ENCODE measurements at regions not wholly inside any gene's neighbourhood (a gene's known extent, or its start where the extent isn't known, plus 50 kb on each side); places are given as distances from the start of the nearest gene placed in this dataset.

DNA sequence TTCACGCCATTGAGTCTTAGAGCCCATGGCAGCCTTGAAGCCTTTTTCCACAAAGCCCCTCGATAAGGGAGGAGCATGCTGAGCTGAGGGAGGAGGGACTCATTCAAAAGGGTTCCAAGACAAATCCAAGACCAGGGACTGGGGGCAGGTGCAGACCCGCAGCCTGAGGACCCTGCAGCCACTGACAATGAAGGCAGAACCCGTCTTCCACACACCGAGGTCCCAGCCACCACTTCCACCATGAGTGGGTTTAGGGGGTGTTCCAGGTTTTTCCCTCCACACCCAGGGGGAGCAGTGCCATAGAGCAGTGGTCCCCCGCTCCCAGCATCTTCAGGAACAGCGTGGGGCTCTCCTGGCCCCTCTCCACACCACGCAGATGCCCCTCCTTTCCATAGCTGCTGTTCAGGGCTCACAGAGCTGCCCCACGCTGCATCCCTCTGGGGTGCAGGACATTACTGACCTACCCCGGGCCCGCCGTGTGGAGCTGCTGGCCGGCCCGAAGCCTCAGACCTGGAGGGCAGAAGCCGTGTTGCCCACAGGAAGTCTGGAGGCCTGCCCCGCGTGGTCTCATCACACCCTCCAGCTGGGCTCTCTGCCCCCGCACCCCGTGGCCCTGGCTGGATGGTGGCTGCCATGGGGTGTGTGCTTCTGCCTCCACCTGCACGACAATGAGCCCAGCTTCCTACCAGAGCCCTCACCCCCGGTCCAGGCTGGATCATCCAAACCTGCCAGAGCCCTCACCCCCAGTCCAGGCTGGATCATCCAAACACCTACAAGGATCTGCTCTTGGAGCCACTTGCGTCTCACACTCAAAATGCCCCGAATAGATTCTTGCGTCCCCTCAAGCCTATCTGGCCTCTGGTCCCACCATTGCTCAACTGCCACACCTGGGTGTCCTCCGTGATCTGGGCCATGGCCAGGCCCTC, 220.0 kb upstream of the TCERG1L start:
- H3K9me3 ChIP-seq (ENCODE audit: low read length) = no peaks in the 10 kb centered on the region
- H3K36me3 ChIP-seq (ENCODE audit: insufficient read depth, low read length) = no peaks in the 10 kb centered on the region
- H2AFZ ChIP-seq (ENCODE audit: low read depth, low read length) = no peak overlapping the region
- TF ChIP-seq RAD21 (conservative IDR thresholded peaks at IDR 0.05) (no peak), REST (IDR thresholded peaks at IDR 0.05; ENCODE audit: borderline replicate concordance) (no peak), EP300 (conservative IDR thresholded peaks at IDR 0.05; ENCODE audit: poor library complexity, severe bottlenecking) (no peak), MXI1 (conservative IDR thresholded peaks at IDR 0.05; ENCODE audit: poor library complexity, severe bottlenecking) (no peak), POLR2AphosphoS5 (IDR thresholded peaks at IDR 0.05) (no peak)
- TF ChIP-seq, protein P1, sequence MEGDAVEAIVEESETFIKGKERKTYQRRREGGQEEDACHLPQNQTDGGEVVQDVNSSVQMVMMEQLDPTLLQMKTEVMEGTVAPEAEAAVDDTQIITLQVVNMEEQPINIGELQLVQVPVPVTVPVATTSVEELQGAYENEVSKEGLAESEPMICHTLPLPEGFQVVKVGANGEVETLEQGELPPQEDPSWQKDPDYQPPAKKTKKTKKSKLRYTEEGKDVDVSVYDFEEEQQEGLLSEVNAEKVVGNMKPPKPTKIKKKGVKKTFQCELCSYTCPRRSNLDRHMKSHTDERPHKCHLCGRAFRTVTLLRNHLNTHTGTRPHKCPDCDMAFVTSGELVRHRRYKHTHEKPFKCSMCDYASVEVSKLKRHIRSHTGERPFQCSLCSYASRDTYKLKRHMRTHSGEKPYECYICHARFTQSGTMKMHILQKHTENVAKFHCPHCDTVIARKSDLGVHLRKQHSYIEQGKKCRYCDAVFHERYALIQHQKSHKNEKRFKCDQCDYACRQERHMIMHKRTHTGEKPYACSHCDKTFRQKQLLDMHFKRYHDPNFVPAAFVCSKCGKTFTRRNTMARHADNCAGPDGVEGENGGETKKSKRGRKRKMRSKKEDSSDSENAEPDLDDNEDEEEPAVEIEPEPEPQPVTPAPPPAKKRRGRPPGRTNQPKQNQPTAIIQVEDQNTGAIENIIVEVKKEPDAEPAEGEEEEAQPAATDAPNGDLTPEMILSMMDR (IDR thresholded peaks at IDR 0.05; ENCODE audit: poor library complexity, severe bottlenecking) = no peak
- no peaks in the 10 kb centered on the region for H3K27me3 ChIP-seq (ENCODE audit: insufficient read depth, low read depth, low read length)
- H3F3A ChIP-seq (ENCODE audit: insufficient read depth, low read length, poor library complexity, severe bottlenecking) = no peaks in the 10 kb centered on the region
- H3K79me2 ChIP-seq (replicated peaks; ENCODE audit: insufficient read depth, low read length) = no peaks in the 10 kb centered on the region
- no peak overlapping the region for H3K4me3 ChIP-seq (ENCODE audit: low read length)
- no peak overlapping the region for H3K9ac ChIP-seq (ENCODE audit: low read length)
- no peaks in the 10 kb centered on the region for H4K20me1 ChIP-seq (ENCODE audit: insufficient read depth)
- no peaks in the 10 kb centered on the region for H3K9me2 ChIP-seq (ENCODE audit: insufficient read depth, low read length)
- H3K27ac ChIP-seq (ENCODE audit: low read length) = no peak overlapping the region
- no peak overlapping the region for H3K4me2 ChIP-seq (ENCODE audit: low read length)

GRCh38 chr10:131532291-131532690, 220.8 kb upstream of the TCERG1L start:
- Histone ChIP-seq H3K9me2 (ENCODE audit: insufficient read depth, low read length) (no peaks in the 10 kb centered on the region), H3K36me3 (ENCODE audit: insufficient read depth, low read length) (no peaks in the 10 kb centered on the region), H2AFZ (ENCODE audit: low read depth, low read length) (no peak overlapping the region), H3K27ac (ENCODE audit: low read length) (no peak overlapping the region), H3K79me2 (replicated peaks; ENCODE audit: insufficient read depth, low read length) (no peaks in the 10 kb centered on the region), H4K20me1 (ENCODE audit: insufficient read depth) (no peaks in the 10 kb centered on the region), H3K4me3 (ENCODE audit: low read length) (no peak overlapping the region), H3K4me2 (ENCODE audit: low read length) (no peak overlapping the region), H3K9me3 (ENCODE audit: low read length) (no peaks in the 10 kb centered on the region), H3F3A (ENCODE audit: insufficient read depth, low read length, poor library complexity, severe bottlenecking) (no peaks in the 10 kb centered on the region), H3K9ac (ENCODE audit: low read length) (no peak overlapping the region), H3K27me3 (ENCODE audit: insufficient read depth, low read depth, low read length) (no peaks in the 10 kb centered on the region)
- no peak for TF ChIP-seq POLR2AphosphoS5 (IDR thresholded peaks at IDR 0.05)
- no peak for TF ChIP-seq REST (IDR thresholded peaks at IDR 0.05; ENCODE audit: borderline replicate concordance)
- TF ChIP-seq, protein P1 (IDR thresholded peaks at IDR 0.05; ENCODE audit: poor library complexity, severe bottlenecking) = no peak
- TF ChIP-seq RAD21 (conservative IDR thresholded peaks at IDR 0.05) = no peak
- TF ChIP-seq MXI1 (conservative IDR thresholded peaks at IDR 0.05; ENCODE audit: poor library complexity, severe bottlenecking) = no peak
